ENCODE measurements at regions not wholly inside any gene's neighbourhood (a gene's known extent, or its start where the extent isn't known, plus 50 kb on each side); places are given as distances from the start of the nearest gene placed in this dataset.
"Not testable (repeated sequence)": the region's sequence is repeated elsewhere in the genome, so short reads cannot be mapped to it uniquely, and the experiment has no call there.

DNA sequence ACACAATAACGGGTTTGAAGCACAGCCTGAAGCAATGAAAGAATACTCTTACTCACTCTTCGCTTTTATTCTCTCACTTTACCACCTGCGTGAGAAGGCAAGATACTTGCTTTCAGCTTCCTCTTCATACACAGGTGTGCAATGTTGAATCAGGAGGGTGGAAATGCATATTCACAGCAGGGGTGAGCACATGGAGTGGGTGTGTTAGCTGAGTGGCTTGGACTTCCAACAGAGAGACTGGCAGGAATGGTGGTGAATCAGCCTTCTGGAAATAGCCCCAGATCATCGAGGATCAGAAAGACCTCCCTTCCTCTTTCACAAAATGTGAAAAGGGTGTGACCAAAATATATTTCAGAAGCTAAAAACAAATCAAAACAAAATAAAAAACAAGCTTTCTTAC, 521.2 kb downstream of the STIM2 start:
- no peak for DNase-seq

GRCh38 chr4:27387711-27388110, 527.1 kb downstream of the STIM2 start:
- no peak for DNase-seq

GRCh38 chr4:27397886-27398285, 537.2 kb downstream of the STIM2 start:
- no peak for DNase-seq

DNA sequence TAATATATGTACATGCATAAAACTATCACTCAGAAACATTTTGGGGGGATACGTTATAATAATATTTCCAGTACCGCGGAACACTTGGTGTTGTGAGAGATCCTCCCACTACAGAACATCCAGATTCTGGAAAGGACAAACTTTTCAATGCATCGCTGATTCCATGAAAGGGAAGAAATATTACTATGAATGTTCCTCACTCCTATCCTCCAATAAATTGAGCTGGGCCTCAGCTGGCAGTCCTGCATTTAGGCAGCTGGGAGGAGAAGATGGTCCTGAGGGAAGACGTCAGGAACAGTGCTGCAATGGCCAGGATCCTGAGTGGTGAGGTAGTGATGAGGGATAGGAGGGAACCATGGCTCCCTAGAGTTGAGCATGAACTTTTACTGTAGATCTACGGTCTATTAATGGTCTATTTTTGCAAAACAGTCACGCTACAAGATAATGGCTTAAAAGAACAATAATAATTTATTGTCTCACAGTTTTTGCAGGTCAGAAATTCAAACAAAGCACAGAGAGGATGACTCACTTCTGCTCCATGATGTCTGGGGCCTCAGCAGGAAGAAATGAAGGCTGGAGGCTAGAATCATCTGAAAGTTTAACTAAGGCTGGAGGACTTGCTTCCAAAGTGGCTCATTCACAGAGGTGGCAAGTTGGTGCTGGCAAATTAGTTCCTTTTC, 538.1 kb downstream of the STIM2 start:
- no peak for DNase-seq

- no peak for DNase-seq
Measured at GRCh38 chr4:27407616-27408015, 547.0 kb downstream of the STIM2 start.

DNA sequence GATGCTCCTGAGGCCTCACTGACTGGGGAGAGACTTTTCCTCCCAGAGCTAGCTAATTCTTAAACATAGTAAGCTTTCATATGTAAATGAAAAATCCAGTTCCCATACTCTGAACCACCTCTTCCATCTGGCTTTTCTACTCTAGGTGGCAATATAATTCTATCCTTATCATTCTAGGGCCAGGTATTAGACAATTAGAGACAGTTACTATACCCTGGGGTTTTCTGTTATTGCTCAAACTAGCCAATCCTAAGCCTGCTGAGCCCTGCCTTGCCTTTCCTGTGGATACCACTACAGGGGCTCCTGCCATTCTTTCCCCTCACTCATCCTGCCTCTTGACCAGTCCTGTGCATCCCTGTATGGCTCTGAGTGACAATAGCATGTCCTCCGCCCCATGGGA, 552.0 kb downstream of the STIM2 start:
- DNase-seq, result no peak

DNA sequence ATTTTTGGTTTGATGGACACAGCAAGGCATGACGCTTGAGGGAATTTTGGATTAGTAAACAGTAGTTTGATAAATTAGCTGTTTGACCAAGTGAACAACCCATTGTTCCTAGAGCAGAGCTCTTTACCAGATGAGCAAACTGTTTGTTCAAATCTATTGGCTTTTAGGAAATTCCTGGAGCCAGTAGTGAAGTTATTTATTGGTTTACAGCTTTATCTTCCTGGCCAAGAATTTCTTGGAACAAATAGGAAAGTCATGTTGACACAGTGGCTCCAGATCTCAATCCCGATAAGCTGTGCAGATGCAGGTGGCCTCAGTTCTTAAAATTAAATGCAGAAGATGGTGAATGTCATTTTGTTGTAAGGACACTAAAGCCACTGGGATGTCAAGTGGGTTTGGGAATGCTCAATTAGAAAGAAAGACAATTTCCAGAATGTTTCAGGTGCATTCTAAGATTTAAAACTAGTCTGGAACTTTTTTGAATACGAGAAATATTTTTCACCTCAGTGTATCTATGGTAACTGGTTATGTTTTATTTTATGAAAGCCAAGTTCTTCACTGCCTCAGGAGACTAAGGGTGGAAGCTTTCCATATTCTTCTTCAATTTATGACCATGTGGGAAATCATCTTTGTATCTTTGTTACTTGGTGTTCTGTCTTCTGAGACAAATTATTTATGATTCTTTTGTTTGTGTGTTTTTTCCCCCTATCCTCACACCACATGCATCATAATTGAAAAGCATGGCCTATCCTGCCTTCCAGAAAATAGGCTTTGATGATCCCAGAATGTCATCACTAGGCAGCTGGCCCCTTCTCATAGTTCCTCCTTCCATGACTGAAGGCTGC, 554.5 kb downstream of the STIM2 start:
- no peak for DNase-seq

DNA sequence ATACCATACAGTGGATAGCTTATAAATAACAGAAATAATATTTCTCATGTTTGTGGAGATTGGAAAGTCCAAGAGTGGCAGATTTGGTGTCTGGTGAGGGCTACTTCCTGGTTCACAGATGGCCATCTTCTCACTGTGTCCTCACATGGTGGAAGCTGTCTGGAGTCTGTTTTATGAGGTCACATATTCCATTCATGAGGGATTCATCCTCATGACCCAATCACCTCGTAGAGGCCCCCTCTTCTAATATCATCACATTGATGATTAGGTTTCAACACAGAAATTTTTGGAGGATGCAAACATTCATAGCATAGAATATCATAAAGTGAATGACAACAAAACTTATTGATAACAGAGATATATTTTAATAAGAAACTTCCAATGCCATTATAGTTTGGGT, 568.0 kb downstream of the STIM2 start:
- no peak for DNase-seq

- DNase-seq, result no peak
Measured at GRCh38 chr4:27429364-27429871, 568.8 kb downstream of the STIM2 start.

DNA sequence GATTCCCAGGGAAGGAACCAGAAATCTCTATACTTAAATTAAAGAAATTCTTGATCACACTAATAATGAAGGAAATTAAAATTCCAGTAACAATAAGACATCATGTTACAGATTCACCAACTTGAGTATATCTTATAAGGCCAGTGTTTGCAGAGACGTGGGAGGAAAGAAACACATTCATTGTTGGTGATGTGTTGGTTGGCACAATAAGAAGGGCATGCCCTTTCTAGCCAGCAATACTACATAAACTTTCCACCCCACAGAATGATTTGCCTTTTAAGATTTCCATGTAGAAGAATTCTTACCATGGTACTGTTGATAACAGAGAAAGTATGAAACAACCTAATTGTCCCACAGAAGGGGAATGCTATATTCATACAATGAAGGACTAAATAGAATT, 581.5 kb downstream of the STIM2 start:
- DNase-seq, result no peak

GRCh38 chr4:27442661-27443060, 582.0 kb downstream of the STIM2 start:
- DNase-seq, result not testable (repeated sequence)

- DNase-seq, result no peak
Measured at GRCh38 chr4:27463816-27464215, 603.2 kb downstream of the STIM2 start.

DNA sequence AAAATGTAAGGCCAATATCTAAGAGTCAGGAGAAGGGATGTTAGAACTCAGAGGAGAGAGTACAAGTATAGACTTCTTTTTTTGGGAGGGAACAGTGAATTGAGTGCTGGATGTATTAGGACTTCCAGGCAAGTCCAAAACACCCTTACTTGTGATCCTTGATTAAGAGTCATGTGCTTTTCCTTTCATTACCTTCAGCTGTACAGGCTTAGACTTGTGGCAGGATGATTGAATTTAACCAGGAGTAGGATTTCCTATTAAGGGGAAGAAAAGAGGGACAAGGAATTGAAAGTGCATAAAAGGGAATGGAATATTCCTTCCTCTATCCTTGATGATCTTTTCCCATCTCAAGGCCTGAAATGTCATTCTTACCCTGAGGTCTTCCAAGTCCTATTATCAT, 606.7 kb downstream of the STIM2 start:
- DNase-seq, result no peak

- no peak for DNase-seq
Measured at GRCh38 chr4:27472364-27472763, 611.7 kb downstream of the STIM2 start.

GRCh38 chr4:27474691-27475090, 614.0 kb downstream of the STIM2 start:
- no peak for DNase-seq

DNA sequence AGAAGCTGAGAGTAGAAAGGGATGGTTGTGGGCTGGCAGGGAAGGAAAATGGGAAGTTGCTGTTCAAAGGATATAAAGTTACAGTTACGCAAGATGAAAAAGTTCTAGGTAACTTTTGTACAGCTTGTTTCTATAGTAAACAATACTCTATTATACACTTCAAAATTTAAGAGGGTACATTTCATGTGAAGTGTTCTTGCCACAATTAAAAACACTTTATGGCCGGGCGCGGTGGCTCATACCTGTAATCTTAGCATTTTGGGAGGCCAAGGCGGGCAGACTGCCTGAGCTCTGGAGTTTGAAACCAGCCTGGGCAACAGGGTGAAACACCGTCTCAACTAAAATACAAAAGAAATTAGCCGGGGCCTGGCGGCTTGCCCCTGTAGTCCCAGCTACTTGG, 623.6 kb downstream of the STIM2 start:
- DNase-seq, result no peak

GRCh38 chr4:27490315-27490714, 629.7 kb downstream of the STIM2 start:
- no peak for DNase-seq

- DNase-seq, result no peak
Measured at GRCh38 chr4:27490766-27491165, 630.1 kb downstream of the STIM2 start.

DNA sequence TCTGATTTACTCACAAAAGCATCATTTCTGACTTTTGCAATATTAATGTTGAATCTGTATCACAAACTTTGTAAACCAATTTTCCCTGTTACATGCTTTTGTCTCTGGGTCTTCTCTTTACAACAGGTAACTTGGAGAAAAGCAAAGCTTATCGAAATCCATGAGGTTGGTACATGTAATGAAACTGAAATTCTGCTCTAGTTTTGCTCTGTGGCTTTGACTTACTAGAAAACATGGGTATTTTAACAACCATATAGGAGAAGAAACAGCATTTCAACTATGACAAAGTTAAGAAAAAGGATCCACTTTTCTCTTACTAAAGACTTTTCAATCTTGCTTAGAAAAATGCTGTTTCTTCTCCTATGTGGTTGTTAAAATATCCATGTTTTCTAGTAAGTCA, 645.8 kb downstream of the STIM2 start:
- no peak for DNase-seq

DNA sequence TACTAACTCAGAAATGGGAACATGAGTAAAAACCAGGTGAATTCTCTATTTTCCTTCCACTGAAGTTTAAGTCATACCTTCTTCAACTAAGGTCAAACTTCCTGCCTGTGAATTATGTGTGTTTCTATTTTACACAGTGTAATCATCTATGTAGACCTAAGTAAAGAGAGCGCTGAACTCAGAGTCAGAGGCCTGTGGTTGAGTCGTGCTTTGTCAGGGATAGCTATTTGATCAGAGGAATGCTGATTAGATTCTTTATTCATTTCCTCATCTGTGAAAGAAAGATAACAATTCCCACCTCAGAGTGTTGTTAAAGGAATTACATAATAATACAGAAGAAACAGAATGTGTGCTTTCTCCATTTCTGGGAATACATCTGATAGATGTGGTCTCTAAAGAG, 654.1 kb downstream of the STIM2 start:
- DNase-seq, result no peak

DNA sequence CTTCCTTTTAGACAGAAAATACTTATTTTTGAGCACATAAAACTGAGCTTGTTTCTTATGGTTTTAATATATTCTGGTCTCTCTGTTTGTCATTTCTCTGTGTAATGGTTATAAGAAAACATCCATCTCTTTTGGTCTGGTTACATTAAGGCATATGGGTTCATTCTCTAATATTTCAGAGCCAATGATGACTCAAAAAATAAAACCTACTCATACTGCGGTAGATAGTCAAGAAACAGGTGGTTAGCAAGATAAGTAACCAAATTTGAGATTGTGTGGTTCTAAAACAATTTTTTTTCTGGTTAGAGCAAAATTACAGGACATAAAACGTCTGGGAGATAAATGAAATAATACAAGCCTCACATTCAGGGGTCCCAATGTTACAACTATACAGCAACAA, 654.5 kb downstream of the STIM2 start:
- no peak for DNase-seq

DNA sequence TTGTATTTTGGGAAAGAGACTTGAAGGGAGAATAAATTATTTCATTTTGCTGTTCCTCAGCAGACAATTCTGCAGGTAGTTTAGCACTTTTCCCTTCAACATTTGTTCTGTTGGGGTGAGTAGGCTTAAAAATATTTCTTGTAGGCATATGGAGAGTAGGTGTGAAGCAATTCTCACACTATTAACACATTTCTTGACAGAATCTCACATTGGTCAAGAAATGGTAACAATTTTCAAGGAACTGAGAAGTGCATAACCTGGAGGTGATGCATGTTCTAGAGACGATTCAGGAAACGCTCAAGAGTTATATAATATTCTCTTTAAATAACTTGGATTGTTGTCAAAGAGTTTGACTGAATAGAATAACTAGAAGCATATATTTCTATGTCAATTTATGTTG, 658.2 kb downstream of the STIM2 start:
- no peak for DNase-seq

DNA sequence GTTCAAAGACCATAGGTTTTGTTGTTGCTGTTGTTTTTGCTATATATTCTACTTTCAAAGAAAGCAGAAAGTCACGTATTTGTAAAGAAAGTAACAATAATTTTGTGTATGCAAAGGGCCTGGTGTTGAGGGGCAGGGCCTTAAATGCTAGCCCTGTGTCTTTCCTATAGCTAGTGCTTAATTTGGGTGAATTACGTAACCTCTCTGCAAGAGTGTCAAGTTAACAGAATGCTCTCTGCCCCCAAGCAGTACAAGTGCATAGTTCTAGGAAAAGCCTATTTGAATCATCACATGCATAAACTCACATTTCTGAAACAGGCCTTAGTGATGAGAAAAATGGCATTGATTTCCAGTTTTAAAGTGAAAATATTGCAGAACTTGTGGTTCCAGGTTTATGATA, 663.6 kb downstream of the STIM2 start:
- no peak for DNase-seq

DNA sequence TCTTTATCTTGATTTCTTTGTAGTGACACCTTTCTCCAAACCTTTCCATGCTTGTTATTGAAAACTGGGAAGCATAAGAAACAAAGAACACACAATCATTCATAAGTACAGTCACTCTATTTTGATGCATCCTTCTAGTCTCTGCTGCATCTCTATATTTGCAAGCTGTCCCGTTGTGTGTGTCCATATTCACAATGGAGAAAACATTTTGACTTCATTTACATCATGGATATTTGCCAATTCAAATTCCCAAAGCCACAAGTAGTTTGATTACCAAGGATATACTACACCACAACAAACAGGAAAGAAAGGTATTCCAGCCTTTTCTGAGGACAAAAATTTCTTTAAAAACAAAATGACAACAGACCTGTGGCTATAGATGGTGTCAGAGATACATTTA, 673.8 kb downstream of the STIM2 start:
- no peak for DNase-seq
